ENCODE measurements at regions not wholly inside any gene's neighbourhood (a gene's known extent, or its start where the extent isn't known, plus 50 kb on each side); places are given as distances from the start of the nearest gene placed in this dataset.
A peak's percentile ranks its signal among the peaks of the same experiment; 100 is the strongest.

DNA sequence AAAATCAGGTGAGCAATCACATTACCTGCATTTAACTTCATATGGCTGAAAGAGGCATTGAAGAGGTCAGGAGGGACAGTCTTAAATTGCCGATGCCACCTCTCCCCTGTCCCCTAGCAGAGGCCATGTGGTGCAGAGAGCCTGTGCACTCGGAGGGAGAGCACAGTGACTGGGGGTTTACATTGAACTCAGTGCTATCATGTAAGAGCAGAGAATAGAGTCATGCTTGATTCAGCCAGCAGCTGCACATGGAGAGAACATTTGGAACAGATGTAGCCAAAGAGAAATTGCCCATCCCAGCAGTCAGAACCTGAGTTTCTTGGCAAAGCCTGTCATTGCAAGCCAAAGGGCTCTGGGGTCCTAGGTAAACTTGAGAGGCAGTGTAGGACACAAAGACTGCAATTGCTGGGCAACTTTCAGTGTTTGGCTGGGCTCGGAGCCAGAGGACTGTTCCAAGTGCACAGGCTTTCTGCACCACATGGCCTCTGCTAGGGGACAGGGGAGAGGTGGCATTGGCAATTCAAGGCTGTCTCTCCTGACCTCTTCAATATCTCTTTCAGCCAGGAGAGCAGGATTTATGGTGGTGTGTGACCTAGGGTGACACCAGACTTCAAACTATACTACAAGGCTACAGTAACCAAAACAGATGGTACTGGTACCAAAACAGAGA is 267.1 kb downstream of the REEP3 start:
- Mint-ChIP-seq H3K9me3 (ENCODE audit: low read depth, unreplicated experiment) (no peaks in the 10 kb centered on the region), H3K36me3 (ENCODE audit: insufficient read depth, unreplicated experiment) (no peaks in the 10 kb centered on the region), H3K4me3 (ENCODE audit: low read depth, unreplicated experiment) (no peak overlapping the region), H3K27me3 (ENCODE audit: unreplicated experiment) (peaks cover 22% of the 10 kb centered on the region), H3K27ac (ENCODE audit: unreplicated experiment) (no peak overlapping the region), H3K4me1 (ENCODE audit: low read depth, unreplicated experiment) (no peaks in the 10 kb centered on the region)
- BruUV-seq (replicated peaks) = no TSS peak
- TF ChIP-seq, protein P1, sequence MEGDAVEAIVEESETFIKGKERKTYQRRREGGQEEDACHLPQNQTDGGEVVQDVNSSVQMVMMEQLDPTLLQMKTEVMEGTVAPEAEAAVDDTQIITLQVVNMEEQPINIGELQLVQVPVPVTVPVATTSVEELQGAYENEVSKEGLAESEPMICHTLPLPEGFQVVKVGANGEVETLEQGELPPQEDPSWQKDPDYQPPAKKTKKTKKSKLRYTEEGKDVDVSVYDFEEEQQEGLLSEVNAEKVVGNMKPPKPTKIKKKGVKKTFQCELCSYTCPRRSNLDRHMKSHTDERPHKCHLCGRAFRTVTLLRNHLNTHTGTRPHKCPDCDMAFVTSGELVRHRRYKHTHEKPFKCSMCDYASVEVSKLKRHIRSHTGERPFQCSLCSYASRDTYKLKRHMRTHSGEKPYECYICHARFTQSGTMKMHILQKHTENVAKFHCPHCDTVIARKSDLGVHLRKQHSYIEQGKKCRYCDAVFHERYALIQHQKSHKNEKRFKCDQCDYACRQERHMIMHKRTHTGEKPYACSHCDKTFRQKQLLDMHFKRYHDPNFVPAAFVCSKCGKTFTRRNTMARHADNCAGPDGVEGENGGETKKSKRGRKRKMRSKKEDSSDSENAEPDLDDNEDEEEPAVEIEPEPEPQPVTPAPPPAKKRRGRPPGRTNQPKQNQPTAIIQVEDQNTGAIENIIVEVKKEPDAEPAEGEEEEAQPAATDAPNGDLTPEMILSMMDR (IDR thresholded peaks at IDR 0.05; ENCODE audit: unreplicated experiment) = no peak
- CTCF ChIA-PET = no interaction called here
- intact Hi-C loops (cut with micrococcal nuclease; ENCODE audit: unreplicated experiment) = no loop called here
- no peak for DNase-seq

DNA sequence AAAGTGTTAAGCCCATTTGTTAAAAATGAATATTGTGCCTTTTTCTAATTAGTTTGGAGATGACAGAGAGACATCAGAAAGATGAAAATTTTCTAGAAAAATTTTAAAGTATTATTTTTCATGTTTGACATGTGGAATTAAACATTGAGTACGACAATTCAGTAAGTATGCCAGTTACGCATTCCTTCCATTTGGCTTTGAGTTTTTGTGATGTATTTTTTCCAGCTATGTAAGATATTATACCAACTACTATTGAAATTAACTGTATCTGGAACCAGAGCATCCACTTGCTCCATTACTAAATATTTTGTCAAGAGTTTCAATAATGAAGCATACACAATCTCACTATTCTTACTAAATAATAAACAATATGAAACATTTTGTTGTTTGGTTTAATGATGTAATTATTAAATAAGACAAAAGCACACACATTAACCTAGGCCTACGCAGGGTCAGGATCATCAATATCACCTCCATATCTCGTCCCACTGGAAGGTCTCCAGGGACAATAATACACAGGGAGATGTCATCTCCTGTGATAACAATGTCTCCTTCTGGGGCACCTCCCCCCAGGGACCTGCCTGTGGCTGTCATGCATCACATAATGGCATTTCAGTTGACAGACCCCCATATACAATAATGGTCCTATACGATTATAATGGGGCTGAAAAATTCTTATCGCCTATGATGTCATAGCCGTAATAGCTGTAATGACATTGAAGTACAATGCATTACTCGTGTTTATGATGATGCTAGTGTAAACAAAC is 274.1 kb downstream of the REEP3 start:
- H3K27ac Mint-ChIP-seq (ENCODE audit: unreplicated experiment) = no peak overlapping the region
- peaks cover 9% of the 10 kb centered on the region for H3K27me3 Mint-ChIP-seq (ENCODE audit: unreplicated experiment)
- no peak overlapping the region for H3K4me3 Mint-ChIP-seq (ENCODE audit: low read depth, unreplicated experiment)
- TF ChIP-seq, protein P1 (IDR thresholded peaks at IDR 0.05; ENCODE audit: unreplicated experiment) = no peak
- H3K9me3 Mint-ChIP-seq (ENCODE audit: low read depth, unreplicated experiment) = no peaks in the 10 kb centered on the region
- BruUV-seq (replicated peaks) = no TSS peak
- H3K4me1 Mint-ChIP-seq (ENCODE audit: low read depth, unreplicated experiment) = no peaks in the 10 kb centered on the region
- intact Hi-C loops (cut with micrococcal nuclease; ENCODE audit: unreplicated experiment) = no loop called here
- H3K36me3 Mint-ChIP-seq (ENCODE audit: insufficient read depth, unreplicated experiment) = no peaks in the 10 kb centered on the region
- DNase-seq = no peak
- CTCF ChIA-PET = no interaction called here

DNA sequence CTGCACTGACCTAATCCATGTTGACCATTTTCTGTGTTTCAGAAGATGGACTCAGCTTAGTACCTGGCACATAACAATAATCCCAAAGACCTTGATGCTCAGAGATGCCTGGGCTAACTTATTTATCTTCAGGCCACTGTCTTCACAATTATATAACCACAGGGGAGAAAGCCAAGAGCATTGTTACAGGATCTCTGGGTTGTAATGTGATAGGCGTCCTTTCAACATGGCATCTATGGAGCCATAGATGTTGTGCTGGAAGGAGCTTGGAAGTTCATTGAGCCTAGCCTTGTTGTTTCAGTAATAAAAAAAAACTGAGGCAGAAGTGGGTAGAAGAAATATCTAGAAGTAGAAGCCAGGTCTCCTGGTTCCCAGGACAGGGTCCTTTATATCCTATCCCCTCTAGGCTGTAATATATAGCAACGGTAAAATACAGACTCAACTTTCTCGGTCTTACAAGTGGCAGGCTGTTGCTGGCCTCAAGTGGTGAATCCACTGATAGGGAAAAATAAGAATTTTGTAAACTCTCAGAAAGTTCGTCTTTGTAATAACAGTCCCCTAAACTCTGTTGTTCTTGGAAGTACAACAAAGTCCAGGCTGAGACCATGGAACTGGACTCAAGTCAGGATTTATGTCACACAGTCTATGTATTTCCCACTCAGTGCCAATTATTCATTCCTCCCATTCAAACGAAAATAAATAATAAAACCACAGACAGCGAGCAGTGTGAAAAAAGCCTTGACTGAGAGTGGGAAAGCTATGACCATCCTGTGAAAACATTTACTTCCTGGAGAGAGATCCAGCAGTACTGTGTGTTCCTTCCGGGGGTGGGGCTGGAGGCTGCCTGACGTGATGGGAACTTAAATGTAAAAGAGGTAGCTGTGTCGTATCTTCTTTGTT is 277.6 kb downstream of the REEP3 start:
- no peaks in the 10 kb centered on the region for H3K9me3 Mint-ChIP-seq (ENCODE audit: low read depth, unreplicated experiment)
- peak overlapping the region; percentile 48 for H3K27ac Mint-ChIP-seq (ENCODE audit: unreplicated experiment)
- no TSS peak for BruUV-seq (replicated peaks)
- CTCF ChIA-PET = interaction anchor here (0.9 kb wide), 1 partner anchor 21 kb away, joined by 6 read pairs; no protein-coding TSS in a partner anchor
- H3K4me3 Mint-ChIP-seq (ENCODE audit: low read depth, unreplicated experiment) = no peak overlapping the region
- intact Hi-C loops (cut with micrococcal nuclease; ENCODE audit: unreplicated experiment) = no loop called here
- no peaks in the 10 kb centered on the region for H3K36me3 Mint-ChIP-seq (ENCODE audit: insufficient read depth, unreplicated experiment)
- TF ChIP-seq, protein P1 (IDR thresholded peaks at IDR 0.05; ENCODE audit: unreplicated experiment) = no peak
- peak; percentile 62 for DNase-seq
- H3K4me1 Mint-ChIP-seq (ENCODE audit: low read depth, unreplicated experiment) = no peaks in the 10 kb centered on the region
- no peaks in the 10 kb centered on the region for H3K27me3 Mint-ChIP-seq (ENCODE audit: unreplicated experiment)

DNA sequence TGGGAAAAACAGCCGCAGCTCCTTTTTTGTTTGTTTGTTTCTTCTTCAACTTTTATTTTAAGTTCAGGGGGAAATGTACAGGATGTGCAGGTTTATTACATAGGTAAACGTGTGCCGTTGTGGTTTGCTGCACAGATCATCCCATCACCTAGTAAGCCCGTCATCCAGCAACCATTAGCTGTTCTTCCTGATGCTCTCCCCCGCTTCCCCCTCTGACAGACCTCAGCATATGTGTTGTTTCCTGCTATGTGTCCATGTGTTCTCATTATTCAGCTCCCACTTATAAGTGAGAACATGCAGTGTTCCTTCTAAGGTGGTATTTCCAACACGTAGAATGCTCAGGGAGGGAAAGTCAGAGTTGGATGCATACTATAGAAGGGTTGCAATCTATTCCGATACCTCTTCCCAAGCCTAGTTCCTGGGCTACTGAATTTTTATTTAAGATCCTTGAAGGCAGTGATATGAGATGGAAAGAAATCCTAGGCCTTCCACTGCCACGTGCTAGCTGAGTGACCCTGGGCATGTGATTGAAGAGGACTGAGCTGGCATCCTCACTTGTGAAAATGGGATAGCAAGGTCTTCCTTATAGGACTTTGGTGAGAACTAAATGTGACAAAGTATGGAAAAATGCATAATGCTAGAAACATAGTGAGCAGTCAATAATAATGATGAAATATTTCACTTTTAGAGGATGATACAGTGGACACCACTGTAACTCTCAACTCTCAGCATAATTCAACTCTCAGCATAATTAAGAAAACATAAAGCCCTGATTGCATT is 278.5 kb downstream of the REEP3 start:
- DNase-seq = no peak
- Mint-ChIP-seq H3K4me3 (ENCODE audit: low read depth, unreplicated experiment) (no peak overlapping the region), H3K4me1 (ENCODE audit: low read depth, unreplicated experiment) (no peaks in the 10 kb centered on the region), H3K27ac (ENCODE audit: unreplicated experiment) (peak overlapping the region; percentile 48), H3K27me3 (ENCODE audit: unreplicated experiment) (no peaks in the 10 kb centered on the region), H3K9me3 (ENCODE audit: low read depth, unreplicated experiment) (no peaks in the 10 kb centered on the region), H3K36me3 (ENCODE audit: insufficient read depth, unreplicated experiment) (no peaks in the 10 kb centered on the region)
- no TSS peak for BruUV-seq (replicated peaks)
- CTCF ChIA-PET = interaction anchor here (0.9 kb wide), 1 partner anchor 20 kb away, joined by 6 read pairs; no protein-coding TSS in a partner anchor
- intact Hi-C loops (cut with micrococcal nuclease; ENCODE audit: unreplicated experiment) = no loop called here
- TF ChIP-seq, protein P1 (IDR thresholded peaks at IDR 0.05; ENCODE audit: unreplicated experiment) = no peak
